ENCODE measurements at regions not wholly inside any gene's neighbourhood (a gene's known extent, or its start where the extent isn't known, plus 50 kb on each side); places are given as distances from the start of the nearest gene placed in this dataset.

DNA sequence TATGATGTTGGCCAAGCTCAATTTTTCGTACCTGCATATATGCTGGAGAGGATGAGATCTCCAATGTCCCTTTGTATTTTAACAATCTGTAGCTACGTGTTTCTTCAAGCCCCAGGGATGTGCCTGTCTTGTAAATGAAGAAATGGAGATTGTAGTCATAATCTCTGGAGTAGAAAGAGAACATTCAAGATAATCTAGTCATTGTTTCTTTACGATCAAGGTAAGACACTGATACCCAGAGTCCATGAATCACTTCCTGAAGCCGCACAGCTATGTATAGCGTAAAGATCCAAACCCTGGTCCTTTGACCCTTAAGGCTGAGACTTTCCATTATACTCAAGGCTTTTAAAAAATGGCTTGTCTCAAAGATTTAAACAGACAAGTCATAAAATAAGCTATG is 205.5 kb downstream of the HS3ST3B1 start:
- Histone ChIP-seq H3K27me3 (ENCODE audit: insufficient read depth, low read length) (no peaks in the 10 kb centered on the region), H3K4me1 (ENCODE audit: insufficient read depth, low read length) (no peaks in the 10 kb centered on the region), H3K4me3 (ENCODE audit: low read length) (no peak overlapping the region), H3K9me3 (ENCODE audit: low read depth, low read length) (no peaks in the 10 kb centered on the region)

GRCh38 chr17:14505606-14506005 is 204.7 kb downstream of the HS3ST3B1 start:
- H3K4me1 ChIP-seq (ENCODE audit: insufficient read depth, low read length), result no peaks in the 10 kb centered on the region
- H3K27me3 ChIP-seq (ENCODE audit: insufficient read depth, low read length), result no peaks in the 10 kb centered on the region
- no peak overlapping the region for H3K4me3 ChIP-seq (ENCODE audit: low read length)
- no peaks in the 10 kb centered on the region for H3K9me3 ChIP-seq (ENCODE audit: low read depth, low read length)

- Histone ChIP-seq H3K4me3 (ENCODE audit: low read length) (no peak overlapping the region), H3K27me3 (ENCODE audit: insufficient read depth, low read length) (no peaks in the 10 kb centered on the region), H3K9me3 (ENCODE audit: low read depth, low read length) (no peaks in the 10 kb centered on the region), H3K4me1 (ENCODE audit: insufficient read depth, low read length) (no peaks in the 10 kb centered on the region)
Measured at GRCh38 chr17:14499976-14500375, 199.1 kb downstream of the HS3ST3B1 start.

- no peaks in the 10 kb centered on the region for H3K4me1 ChIP-seq (ENCODE audit: insufficient read depth, low read length)
- H3K27me3 ChIP-seq (ENCODE audit: insufficient read depth, low read length), result no peaks in the 10 kb centered on the region
- H3K9me3 ChIP-seq (ENCODE audit: low read depth, low read length), result no peaks in the 10 kb centered on the region
- no peak overlapping the region for H3K4me3 ChIP-seq (ENCODE audit: low read length)
Measured at GRCh38 chr17:14498812-14499211, 197.9 kb downstream of the HS3ST3B1 start.

DNA sequence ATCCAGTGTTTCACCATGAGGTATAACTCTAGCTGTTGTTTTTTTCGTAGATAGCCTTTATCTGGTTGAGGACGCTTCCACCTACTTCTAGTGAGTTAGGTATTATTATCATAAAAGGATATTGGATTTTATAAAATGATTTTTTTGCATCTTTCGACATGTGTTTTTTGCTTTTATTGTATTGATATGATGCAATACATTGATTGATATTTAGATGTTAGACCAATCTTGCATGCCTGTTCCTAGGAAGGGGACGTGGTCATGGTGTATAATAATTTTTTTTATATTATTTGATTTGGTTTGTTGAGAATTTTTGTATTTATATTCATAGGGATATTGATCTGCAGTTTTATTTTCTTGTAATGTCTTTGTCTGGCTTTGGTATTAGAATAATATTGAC is 193.3 kb downstream of the HS3ST3B1 start:
- Histone ChIP-seq H3K27me3 (ENCODE audit: insufficient read depth, low read length) (no peaks in the 10 kb centered on the region), H3K9me3 (ENCODE audit: low read depth, low read length) (no peaks in the 10 kb centered on the region), H3K4me1 (ENCODE audit: insufficient read depth, low read length) (no peaks in the 10 kb centered on the region), H3K4me3 (ENCODE audit: low read length) (no peak overlapping the region)

- Histone ChIP-seq H3K27me3 (ENCODE audit: insufficient read depth, low read length) (no peaks in the 10 kb centered on the region), H3K4me1 (ENCODE audit: insufficient read depth, low read length) (no peaks in the 10 kb centered on the region), H3K9me3 (ENCODE audit: low read depth, low read length) (no peaks in the 10 kb centered on the region), H3K4me3 (ENCODE audit: low read length) (no peak overlapping the region)
Measured at GRCh38 chr17:14489986-14490385, 189.1 kb downstream of the HS3ST3B1 start.

GRCh38 chr17:14488958-14489550 is 188.2 kb downstream of the HS3ST3B1 start:
- Histone ChIP-seq H3K4me1 (ENCODE audit: insufficient read depth, low read length) (no peaks in the 10 kb centered on the region), H3K4me3 (ENCODE audit: low read length) (no peak overlapping the region), H3K27me3 (ENCODE audit: insufficient read depth, low read length) (no peaks in the 10 kb centered on the region), H3K9me3 (ENCODE audit: low read depth, low read length) (no peaks in the 10 kb centered on the region)

GRCh38 chr17:14487068-14487467 is 186.2 kb downstream of the HS3ST3B1 start:
- Histone ChIP-seq H3K9me3 (ENCODE audit: low read depth, low read length) (no peaks in the 10 kb centered on the region), H3K4me1 (ENCODE audit: insufficient read depth, low read length) (no peaks in the 10 kb centered on the region), H3K4me3 (ENCODE audit: low read length) (no peak overlapping the region), H3K27me3 (ENCODE audit: insufficient read depth, low read length) (no peaks in the 10 kb centered on the region)

DNA sequence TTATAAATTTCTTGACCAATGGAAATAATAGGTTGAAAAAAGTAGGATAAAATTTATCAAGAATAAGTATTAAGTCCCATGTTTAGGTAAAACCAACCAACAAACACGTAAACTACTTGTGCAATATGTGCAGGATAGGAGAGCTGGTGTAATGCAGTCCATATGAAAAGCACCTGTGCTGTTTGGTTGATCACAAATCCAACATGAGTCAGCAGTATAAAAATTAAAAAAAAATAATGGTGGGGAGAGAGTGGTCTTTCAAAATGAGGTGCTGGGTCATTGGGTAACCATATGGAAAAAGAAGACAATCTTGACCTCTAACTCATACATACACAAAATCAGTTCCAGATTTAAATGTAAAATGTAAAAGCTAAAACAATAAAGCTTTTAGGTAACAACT is 181.8 kb downstream of the HS3ST3B1 start:
- Histone ChIP-seq H3K4me3 (ENCODE audit: low read length) (no peak overlapping the region), H3K27me3 (ENCODE audit: insufficient read depth, low read length) (no peaks in the 10 kb centered on the region), H3K9me3 (ENCODE audit: low read depth, low read length) (no peaks in the 10 kb centered on the region), H3K4me1 (ENCODE audit: insufficient read depth, low read length) (no peaks in the 10 kb centered on the region)

- Histone ChIP-seq H3K9me3 (ENCODE audit: low read depth, low read length) (no peaks in the 10 kb centered on the region), H3K4me1 (ENCODE audit: insufficient read depth, low read length) (no peaks in the 10 kb centered on the region), H3K27me3 (ENCODE audit: insufficient read depth, low read length) (no peaks in the 10 kb centered on the region), H3K4me3 (ENCODE audit: low read length) (no peak overlapping the region)
Measured at GRCh38 chr17:14481664-14482063, 180.8 kb downstream of the HS3ST3B1 start.

DNA sequence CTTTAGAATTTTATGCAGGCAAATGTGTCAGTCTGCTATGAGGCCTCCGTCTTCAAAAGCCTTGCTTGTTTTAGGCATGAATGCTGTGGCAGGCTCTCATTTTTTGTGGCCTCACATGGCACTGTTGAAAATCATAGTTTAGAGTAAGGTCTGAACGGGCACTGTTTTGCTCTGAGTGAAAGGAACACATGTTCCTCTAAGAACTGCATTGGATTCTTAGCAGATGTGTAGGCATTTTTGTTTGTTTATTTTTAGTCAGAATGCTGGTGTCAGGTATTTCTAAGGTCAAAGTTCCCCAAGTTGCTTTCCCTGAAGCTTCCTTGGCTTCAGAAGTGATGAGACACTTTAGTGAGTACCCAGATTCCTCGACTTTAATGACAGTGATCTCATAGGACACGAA is 173.7 kb downstream of the HS3ST3B1 start:
- no peaks in the 10 kb centered on the region for H3K4me1 ChIP-seq (ENCODE audit: insufficient read depth, low read length)
- H3K27me3 ChIP-seq (ENCODE audit: insufficient read depth, low read length), result no peaks in the 10 kb centered on the region
- no peak overlapping the region for H3K4me3 ChIP-seq (ENCODE audit: low read length)
- H3K9me3 ChIP-seq (ENCODE audit: low read depth, low read length), result no peaks in the 10 kb centered on the region

DNA sequence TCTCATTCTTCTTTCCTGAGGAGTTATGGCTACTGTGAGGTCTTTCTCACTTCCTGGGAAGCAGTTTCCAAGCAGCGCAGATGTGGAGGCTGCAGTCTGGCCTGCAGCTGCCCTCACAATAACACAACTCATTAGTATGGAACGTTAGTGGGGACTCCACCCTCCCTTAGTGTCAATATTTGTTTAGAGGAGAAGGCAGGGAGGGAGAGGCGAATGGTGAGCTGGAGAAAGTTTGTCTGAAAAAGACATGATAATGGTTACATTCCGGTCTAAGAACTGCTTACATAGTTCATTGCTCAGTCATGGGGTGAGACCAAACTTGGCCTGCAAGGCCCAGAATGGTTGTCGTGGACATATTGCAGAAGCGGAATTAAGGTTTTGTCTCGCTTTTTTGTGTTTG is 170.2 kb downstream of the HS3ST3B1 start:
- no peaks in the 10 kb centered on the region for H3K27me3 ChIP-seq (ENCODE audit: insufficient read depth, low read length)
- no peaks in the 10 kb centered on the region for H3K4me1 ChIP-seq (ENCODE audit: insufficient read depth, low read length)
- H3K4me3 ChIP-seq (ENCODE audit: low read length), result no peak overlapping the region
- H3K9me3 ChIP-seq (ENCODE audit: low read depth, low read length), result no peaks in the 10 kb centered on the region

DNA sequence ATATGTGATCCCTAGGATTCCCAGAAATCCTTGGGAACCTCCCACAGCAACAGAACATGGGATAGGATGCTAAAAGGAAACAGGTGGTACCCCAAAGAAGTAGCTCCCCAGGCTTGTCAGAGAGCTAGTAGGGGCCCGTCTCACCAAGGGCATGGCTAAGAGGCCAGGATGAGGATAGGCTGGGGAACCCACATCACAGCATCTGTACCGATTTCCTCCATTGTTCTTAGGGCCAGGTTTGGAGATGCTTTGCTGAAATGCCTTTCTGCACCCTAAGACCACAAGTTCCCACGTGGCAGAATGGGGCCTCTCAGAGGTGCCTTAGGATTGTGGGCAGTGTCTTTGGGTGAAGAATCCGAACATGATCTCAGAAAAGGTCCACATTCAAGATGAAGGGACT is 169.5 kb downstream of the HS3ST3B1 start:
- Histone ChIP-seq H3K4me3 (ENCODE audit: low read length) (no peak overlapping the region), H3K4me1 (ENCODE audit: insufficient read depth, low read length) (no peaks in the 10 kb centered on the region), H3K27me3 (ENCODE audit: insufficient read depth, low read length) (no peaks in the 10 kb centered on the region), H3K9me3 (ENCODE audit: low read depth, low read length) (no peaks in the 10 kb centered on the region)

GRCh38 chr17:14469971-14470370 is 169.1 kb downstream of the HS3ST3B1 start:
- Histone ChIP-seq H3K9me3 (ENCODE audit: low read depth, low read length) (no peaks in the 10 kb centered on the region), H3K27me3 (ENCODE audit: insufficient read depth, low read length) (no peaks in the 10 kb centered on the region), H3K4me1 (ENCODE audit: insufficient read depth, low read length) (no peaks in the 10 kb centered on the region), H3K4me3 (ENCODE audit: low read length) (no peak overlapping the region)

DNA sequence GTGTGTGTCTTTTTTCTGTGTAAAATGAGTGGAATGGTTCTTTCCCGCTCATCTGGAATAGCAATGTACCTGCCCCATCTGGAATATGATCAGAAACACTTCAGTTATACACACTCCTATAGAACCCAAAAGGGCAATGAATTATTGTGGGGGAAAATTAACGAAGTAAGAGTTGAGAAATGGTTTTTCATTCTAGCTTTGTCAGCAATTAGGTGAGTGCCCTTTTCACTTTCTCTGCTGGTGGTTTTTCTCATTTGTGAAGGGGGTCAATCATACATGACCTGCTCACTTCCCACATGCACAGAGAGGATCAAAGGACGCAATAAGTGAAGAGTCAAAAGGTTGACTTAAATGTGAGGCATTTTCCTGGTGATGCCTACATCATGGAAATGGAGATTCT is 168.0 kb downstream of the HS3ST3B1 start:
- H3K4me3 ChIP-seq (ENCODE audit: low read length), result no peak overlapping the region
- no peaks in the 10 kb centered on the region for H3K27me3 ChIP-seq (ENCODE audit: insufficient read depth, low read length)
- H3K9me3 ChIP-seq (ENCODE audit: low read depth, low read length), result no peaks in the 10 kb centered on the region
- no peaks in the 10 kb centered on the region for H3K4me1 ChIP-seq (ENCODE audit: insufficient read depth, low read length)

- H3K4me1 ChIP-seq (ENCODE audit: insufficient read depth, low read length), result no peaks in the 10 kb centered on the region
- H3K4me3 ChIP-seq (ENCODE audit: low read length), result no peak overlapping the region
- H3K9me3 ChIP-seq (ENCODE audit: low read depth, low read length), result no peaks in the 10 kb centered on the region
- H3K27me3 ChIP-seq (ENCODE audit: insufficient read depth, low read length), result no peaks in the 10 kb centered on the region
Measured at GRCh38 chr17:14461227-14461548, 160.3 kb downstream of the HS3ST3B1 start.

All from mononuclear cell (primary cell).